ENCODE measurements at regions not wholly inside any gene's neighbourhood (a gene's known extent, or its start where the extent isn't known, plus 50 kb on each side); places are given as distances from the start of the nearest gene placed in this dataset.
"Not testable (repeated sequence)": the region's sequence is repeated elsewhere in the genome, so short reads cannot be mapped to it uniquely, and the experiment has no call there.

DNA sequence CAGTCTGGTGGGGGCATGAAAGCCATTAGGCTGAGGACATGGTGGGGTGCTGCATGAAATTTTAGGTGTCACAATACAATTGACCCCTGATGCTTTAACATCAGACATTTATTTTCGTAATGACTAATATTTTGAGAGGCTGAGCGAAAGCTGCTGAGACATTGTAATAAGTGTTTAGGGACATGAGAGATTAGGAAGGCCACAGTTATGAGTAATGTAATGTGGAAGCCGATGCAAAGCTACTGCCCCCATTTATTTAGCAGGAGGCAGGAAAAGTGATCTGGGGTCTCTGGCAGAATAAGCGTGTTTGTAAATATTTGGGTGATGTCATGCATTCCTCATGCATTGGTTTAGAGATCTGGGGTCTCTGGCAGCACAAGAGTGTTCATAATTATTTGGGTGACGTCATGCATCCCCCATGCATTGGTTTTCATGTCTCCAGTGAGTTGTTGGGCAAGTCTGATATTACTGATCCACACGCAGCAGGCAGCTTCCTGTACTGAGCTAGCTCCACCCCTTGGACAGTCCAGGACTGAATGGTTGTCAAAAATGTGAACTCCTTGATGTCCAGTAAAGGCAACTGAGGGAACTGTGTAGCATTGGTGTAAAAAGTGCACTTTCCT is 2694.5 kb upstream of the DEFB115 start:
- TF ChIP-seq, protein P1, sequence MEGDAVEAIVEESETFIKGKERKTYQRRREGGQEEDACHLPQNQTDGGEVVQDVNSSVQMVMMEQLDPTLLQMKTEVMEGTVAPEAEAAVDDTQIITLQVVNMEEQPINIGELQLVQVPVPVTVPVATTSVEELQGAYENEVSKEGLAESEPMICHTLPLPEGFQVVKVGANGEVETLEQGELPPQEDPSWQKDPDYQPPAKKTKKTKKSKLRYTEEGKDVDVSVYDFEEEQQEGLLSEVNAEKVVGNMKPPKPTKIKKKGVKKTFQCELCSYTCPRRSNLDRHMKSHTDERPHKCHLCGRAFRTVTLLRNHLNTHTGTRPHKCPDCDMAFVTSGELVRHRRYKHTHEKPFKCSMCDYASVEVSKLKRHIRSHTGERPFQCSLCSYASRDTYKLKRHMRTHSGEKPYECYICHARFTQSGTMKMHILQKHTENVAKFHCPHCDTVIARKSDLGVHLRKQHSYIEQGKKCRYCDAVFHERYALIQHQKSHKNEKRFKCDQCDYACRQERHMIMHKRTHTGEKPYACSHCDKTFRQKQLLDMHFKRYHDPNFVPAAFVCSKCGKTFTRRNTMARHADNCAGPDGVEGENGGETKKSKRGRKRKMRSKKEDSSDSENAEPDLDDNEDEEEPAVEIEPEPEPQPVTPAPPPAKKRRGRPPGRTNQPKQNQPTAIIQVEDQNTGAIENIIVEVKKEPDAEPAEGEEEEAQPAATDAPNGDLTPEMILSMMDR (conservative IDR thresholded peaks at IDR 0.05; ENCODE audit: low read depth, low read length), result not testable (repeated sequence)
- TF ChIP-seq RAD21 (IDR thresholded peaks at IDR 0.05; ENCODE audit: low read length); POLR2A (IDR thresholded peaks at IDR 0.05; ENCODE audit: low read depth, low read length); CHD1 (IDR thresholded peaks at IDR 0.05; ENCODE audit: low read depth, low read length); MAZ (IDR thresholded peaks at IDR 0.05; ENCODE audit: borderline replicate concordance, low read depth, low read length); NFE2L2 (IDR thresholded peaks at IDR 0.05; ENCODE audit: low read depth, low read length); SMC3 (IDR thresholded peaks at IDR 0.05; ENCODE audit: low read depth, low read length); MXI1 (IDR thresholded peaks at IDR 0.05; ENCODE audit: borderline replicate concordance, low read depth, low read length); RFX5 (IDR thresholded peaks at IDR 0.05; ENCODE audit: low read depth, low read length): not testable (repeated sequence)
- TF ChIP-seq, protein P2, sequence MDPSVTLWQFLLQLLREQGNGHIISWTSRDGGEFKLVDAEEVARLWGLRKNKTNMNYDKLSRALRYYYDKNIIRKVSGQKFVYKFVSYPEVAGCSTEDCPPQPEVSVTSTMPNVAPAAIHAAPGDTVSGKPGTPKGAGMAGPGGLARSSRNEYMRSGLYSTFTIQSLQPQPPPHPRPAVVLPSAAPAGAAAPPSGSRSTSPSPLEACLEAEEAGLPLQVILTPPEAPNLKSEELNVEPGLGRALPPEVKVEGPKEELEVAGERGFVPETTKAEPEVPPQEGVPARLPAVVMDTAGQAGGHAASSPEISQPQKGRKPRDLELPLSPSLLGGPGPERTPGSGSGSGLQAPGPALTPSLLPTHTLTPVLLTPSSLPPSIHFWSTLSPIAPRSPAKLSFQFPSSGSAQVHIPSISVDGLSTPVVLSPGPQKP (IDR thresholded peaks at IDR 0.05; ENCODE audit: borderline replicate concordance, low read depth, low read length), result not testable (repeated sequence)
- TF ChIP-seq, protein P3, sequence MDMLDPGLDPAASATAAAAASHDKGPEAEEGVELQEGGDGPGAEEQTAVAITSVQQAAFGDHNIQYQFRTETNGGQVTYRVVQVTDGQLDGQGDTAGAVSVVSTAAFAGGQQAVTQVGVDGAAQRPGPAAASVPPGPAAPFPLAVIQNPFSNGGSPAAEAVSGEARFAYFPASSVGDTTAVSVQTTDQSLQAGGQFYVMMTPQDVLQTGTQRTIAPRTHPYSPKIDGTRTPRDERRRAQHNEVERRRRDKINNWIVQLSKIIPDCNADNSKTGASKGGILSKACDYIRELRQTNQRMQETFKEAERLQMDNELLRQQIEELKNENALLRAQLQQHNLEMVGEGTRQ (IDR thresholded peaks at IDR 0.05; ENCODE audit: low read depth, low read length), result not testable (repeated sequence)
